ENCODE measurements at regions not wholly inside any gene's neighbourhood (a gene's known extent, or its start where the extent isn't known, plus 50 kb on each side); places are given as distances from the start of the nearest gene placed in this dataset.

GRCh38 chr21:31592516-31592915, 67.0 kb upstream of the SOD1 start:
- TF ChIP-seq POLR2A (IDR thresholded peaks at IDR 0.05; ENCODE audit: low read length): no peak
- no peak for TF ChIP-seq GATA1 (IDR thresholded peaks at IDR 0.05; ENCODE audit: low read depth, low read length)

Data from erythroblast (primary cell).